ENCODE measurements at regions not wholly inside any gene's neighbourhood (a gene's known extent, or its start where the extent isn't known, plus 50 kb on each side); places are given as distances from the start of the nearest gene placed in this dataset.
"Not testable (repeated sequence)": the region's sequence is repeated elsewhere in the genome, so short reads cannot be mapped to it uniquely, and the experiment has no call there.

- H3K4me3 Mint-ChIP-seq; H3K9me3 Mint-ChIP-seq; H3K27me3 Mint-ChIP-seq; H3K4me1 Mint-ChIP-seq; H3K27ac Mint-ChIP-seq; H3K36me3 Mint-ChIP-seq (ENCODE audit: low read depth); POLR2A ChIA-PET; CTCF ChIA-PET; DNase-seq: not testable (repeated sequence)
Observed at GRCh38 chr1:149213673-149214072, 110.3 kb upstream of the NBPF9 start.

- H3K27ac Mint-ChIP-seq; DNase-seq; POLR2A ChIA-PET; H3K4me1 Mint-ChIP-seq; CTCF ChIA-PET; H3K36me3 Mint-ChIP-seq (ENCODE audit: low read depth); H3K9me3 Mint-ChIP-seq; H3K4me3 Mint-ChIP-seq; H3K27me3 Mint-ChIP-seq: not testable (repeated sequence)
Observed at GRCh38 chr1:149218080-149218988, 115.0 kb upstream of the NBPF9 start.

GRCh38 chr1:149219539-149219938, 116.2 kb upstream of the NBPF9 start:
- H3K27ac Mint-ChIP-seq; DNase-seq; POLR2A ChIA-PET; H3K27me3 Mint-ChIP-seq; CTCF ChIA-PET; H3K4me3 Mint-ChIP-seq; H3K36me3 Mint-ChIP-seq (ENCODE audit: low read depth); H3K9me3 Mint-ChIP-seq; H3K4me1 Mint-ChIP-seq: not testable (repeated sequence)

GRCh38 chr1:149220463-149221074, 117.2 kb upstream of the NBPF9 start:
- H3K27ac Mint-ChIP-seq; H3K4me3 Mint-ChIP-seq; CTCF ChIA-PET; H3K36me3 Mint-ChIP-seq (ENCODE audit: low read depth); POLR2A ChIA-PET; H3K9me3 Mint-ChIP-seq; H3K27me3 Mint-ChIP-seq; H3K4me1 Mint-ChIP-seq; DNase-seq: not testable (repeated sequence)

GRCh38 chr1:149227933-149228665, 124.7 kb upstream of the NBPF9 start:
- CTCF ChIA-PET, result not testable (repeated sequence)

GRCh38 chr1:149228672-149229585, 125.6 kb upstream of the NBPF9 start:
- DNase-seq; H3K27me3 Mint-ChIP-seq; H3K9me3 Mint-ChIP-seq; H3K27ac Mint-ChIP-seq; H3K4me3 Mint-ChIP-seq; H3K4me1 Mint-ChIP-seq; POLR2A ChIA-PET; CTCF ChIA-PET; H3K36me3 Mint-ChIP-seq (ENCODE audit: low read depth): not testable (repeated sequence)

More at GRCh38 chr1:149227933-149228665, 124.7 kb upstream of the NBPF9 start:
- H3K36me3 Mint-ChIP-seq (ENCODE audit: low read depth); DNase-seq; H3K4me3 Mint-ChIP-seq; H3K27ac Mint-ChIP-seq; H3K4me1 Mint-ChIP-seq; H3K9me3 Mint-ChIP-seq; H3K27me3 Mint-ChIP-seq; POLR2A ChIA-PET: not testable (repeated sequence)

GRCh38 chr1:149229813-149230212, 126.5 kb upstream of the NBPF9 start:
- POLR2A ChIA-PET; H3K4me1 Mint-ChIP-seq; H3K27me3 Mint-ChIP-seq; H3K27ac Mint-ChIP-seq; DNase-seq; H3K36me3 Mint-ChIP-seq (ENCODE audit: low read depth); H3K9me3 Mint-ChIP-seq; CTCF ChIA-PET; H3K4me3 Mint-ChIP-seq: not testable (repeated sequence)

GRCh38 chr1:149234926-149235914, 131.9 kb upstream of the NBPF9 start:
- H3K9me3 Mint-ChIP-seq; H3K36me3 Mint-ChIP-seq (ENCODE audit: low read depth); H3K27me3 Mint-ChIP-seq; H3K27ac Mint-ChIP-seq; CTCF ChIA-PET; H3K4me1 Mint-ChIP-seq; H3K4me3 Mint-ChIP-seq; POLR2A ChIA-PET; DNase-seq: not testable (repeated sequence)

GRCh38 chr1:149237515-149237914, 134.2 kb upstream of the NBPF9 start:
- DNase-seq; H3K27me3 Mint-ChIP-seq; H3K4me1 Mint-ChIP-seq; CTCF ChIA-PET; POLR2A ChIA-PET; H3K9me3 Mint-ChIP-seq; H3K27ac Mint-ChIP-seq; H3K36me3 Mint-ChIP-seq (ENCODE audit: low read depth); H3K4me3 Mint-ChIP-seq: not testable (repeated sequence)

GRCh38 chr1:149239897-149240508, 136.7 kb upstream of the NBPF9 start:
- H3K4me3 Mint-ChIP-seq; H3K27me3 Mint-ChIP-seq; H3K36me3 Mint-ChIP-seq (ENCODE audit: low read depth); CTCF ChIA-PET; POLR2A ChIA-PET; DNase-seq; H3K4me1 Mint-ChIP-seq; H3K9me3 Mint-ChIP-seq; H3K27ac Mint-ChIP-seq: not testable (repeated sequence)

- H3K4me3 Mint-ChIP-seq; H3K27ac Mint-ChIP-seq; H3K27me3 Mint-ChIP-seq; POLR2A ChIA-PET; H3K9me3 Mint-ChIP-seq; H3K36me3 Mint-ChIP-seq (ENCODE audit: low read depth); DNase-seq; CTCF ChIA-PET; H3K4me1 Mint-ChIP-seq: not testable (repeated sequence)
Observed at GRCh38 chr1:149240530-149240929, 137.2 kb upstream of the NBPF9 start.

- H3K36me3 Mint-ChIP-seq (ENCODE audit: low read depth); H3K9me3 Mint-ChIP-seq; H3K4me1 Mint-ChIP-seq; CTCF ChIA-PET; H3K27me3 Mint-ChIP-seq; H3K4me3 Mint-ChIP-seq; POLR2A ChIA-PET; H3K27ac Mint-ChIP-seq; DNase-seq: not testable (repeated sequence)
Observed at GRCh38 chr1:149241272-149241671, 137.9 kb upstream of the NBPF9 start.

All from activated CD4-positive, alpha-beta memory T cell treated with anti-CD3 and anti-CD28 coated beads, Interleukin-2, amount 10 ng/mL, durations not matched to agents 7 days and 5 days (primary cell).